Right lobe of liver (tissue), 4 donors: ENCODE measurements at regions not wholly inside any gene's neighbourhood (a gene's known extent, or its start where the extent isn't known, plus 50 kb on each side); places are given as distances from the start of the nearest gene placed in this dataset.

Experiments
- POLR2A ChIP-seq: fragments of 450-650 bp; IDR thresholded peaks from one replicate; pipeline ENCODE4 v1.6.1; 2017; ENCODE audit warnings: antibody characterized with exemption, mild to moderate bottlenecking
- TF ChIP-seq, protein P1 (sequence below), 4 donors: fragments of 200-600 bp in 3 of 4; fragments of 450-650 bp in 1 of 4; IDR thresholded peaks; one replicate each; pipeline versions ENCODE4 v1.5.1 to v1.8.0; 2016 to 2022; ENCODE audit warnings: antibody characterized with exemption in 4 of 4, mild to moderate bottlenecking in 2 of 4
- donor health status: DM: no; HTN: no; CAD: no.
- donor health status: DM: no; HTN: no; CAD: no.
- donor health status: DM: no; HTN: yes; CAD: no.

DNA sequence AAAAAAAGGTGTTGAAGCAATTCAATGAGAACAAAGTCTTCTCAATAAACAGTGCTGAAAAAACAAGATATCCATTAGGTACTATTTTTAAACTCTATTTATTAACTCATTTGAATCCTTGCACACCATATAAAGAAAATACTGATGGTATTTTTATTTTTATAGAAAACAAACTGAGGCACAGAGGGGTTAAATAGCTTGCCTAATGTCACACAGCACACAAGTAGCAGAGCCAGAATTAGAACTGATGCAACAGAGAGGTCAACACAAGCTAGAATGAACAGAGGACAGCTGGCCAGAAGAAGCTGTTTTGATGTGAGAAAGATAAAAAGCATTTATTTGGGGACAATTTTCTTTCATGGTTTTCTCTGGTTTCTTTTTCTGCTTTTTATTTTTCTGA lies 99.4 kb upstream of the RGPD4 start:
- no peak for TF ChIP-seq POLR2A
- TF ChIP-seq, protein P1, sequence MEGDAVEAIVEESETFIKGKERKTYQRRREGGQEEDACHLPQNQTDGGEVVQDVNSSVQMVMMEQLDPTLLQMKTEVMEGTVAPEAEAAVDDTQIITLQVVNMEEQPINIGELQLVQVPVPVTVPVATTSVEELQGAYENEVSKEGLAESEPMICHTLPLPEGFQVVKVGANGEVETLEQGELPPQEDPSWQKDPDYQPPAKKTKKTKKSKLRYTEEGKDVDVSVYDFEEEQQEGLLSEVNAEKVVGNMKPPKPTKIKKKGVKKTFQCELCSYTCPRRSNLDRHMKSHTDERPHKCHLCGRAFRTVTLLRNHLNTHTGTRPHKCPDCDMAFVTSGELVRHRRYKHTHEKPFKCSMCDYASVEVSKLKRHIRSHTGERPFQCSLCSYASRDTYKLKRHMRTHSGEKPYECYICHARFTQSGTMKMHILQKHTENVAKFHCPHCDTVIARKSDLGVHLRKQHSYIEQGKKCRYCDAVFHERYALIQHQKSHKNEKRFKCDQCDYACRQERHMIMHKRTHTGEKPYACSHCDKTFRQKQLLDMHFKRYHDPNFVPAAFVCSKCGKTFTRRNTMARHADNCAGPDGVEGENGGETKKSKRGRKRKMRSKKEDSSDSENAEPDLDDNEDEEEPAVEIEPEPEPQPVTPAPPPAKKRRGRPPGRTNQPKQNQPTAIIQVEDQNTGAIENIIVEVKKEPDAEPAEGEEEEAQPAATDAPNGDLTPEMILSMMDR (IDR thresholded peaks at IDR 0.05) = no peak
